Thoracic aorta (tissue), 2 donors: ENCODE measurements at regions not wholly inside any gene's neighbourhood (a gene's known extent, or its start where the extent isn't known, plus 50 kb on each side); places are given as distances from the start of the nearest gene placed in this dataset.

Experiments used
- ATAC-seq: fragments of 150-250 bp; one replicate; pipeline ENCODE4 v1.8.0; 2017; ENCODE audit warnings: low read depth; ENCODE audit not compliant: insufficient number of reproducible peaks, low FRiP score
- DNase-seq: peaks from one replicate; pipeline ENCODE4 v3.0.0-alpha.2; 2020; ENCODE audit warnings: low spot score
- H3K27ac ChIP-seq, 2 donors: fragments of 200-600 bp; sonication (generic); 1 replicate in 1 of 2; 2 replicates in 1 of 2; pipeline ENCODE4 v1.5.1; 2016; ENCODE audit warnings: mild to moderate bottlenecking in 2 of 2, moderate library complexity in 2 of 2
- H3K27me3 ChIP-seq: fragments of 200-600 bp; sonication (generic); replicated peaks from 2 replicates; pipeline ENCODE4 v1.6.0; 2016; ENCODE audit warnings: mild to moderate bottlenecking; ENCODE audit not compliant: insufficient read depth
- H3K36me3 ChIP-seq: fragments of 200-600 bp; sonication (generic); one replicate; pipeline ENCODE4 v1.5.1; 2016
- H3K4me1 ChIP-seq, 2 donors: fragments of 200-600 bp; sonication (generic); 1 replicate in 1 of 2; 2 replicates in 1 of 2; pipeline versions ENCODE4 v1.5.1 to v1.6.0; 2016; ENCODE audit warnings: low read depth in 2 of 2, mild to moderate bottlenecking in 1 of 2; ENCODE audit not compliant: control insufficient read depth in 1 of 2
- H3K4me3 ChIP-seq: fragments of 200-600 bp; sonication (generic); 2 replicates; pipeline ENCODE4 v1.5.1; 2016; ENCODE audit warnings: mild to moderate bottlenecking
- H3K9me3 ChIP-seq: fragments of 200-600 bp; sonication (generic); 2 replicates; pipeline ENCODE4 v1.5.1; 2016
- TF ChIP-seq, protein P1 (sequence below): fragments of 200-600 bp; sonication (generic); IDR thresholded peaks from one replicate; pipeline ENCODE4 v1.5.1; 2019; ENCODE audit warnings: antibody characterized with exemption

DNA sequence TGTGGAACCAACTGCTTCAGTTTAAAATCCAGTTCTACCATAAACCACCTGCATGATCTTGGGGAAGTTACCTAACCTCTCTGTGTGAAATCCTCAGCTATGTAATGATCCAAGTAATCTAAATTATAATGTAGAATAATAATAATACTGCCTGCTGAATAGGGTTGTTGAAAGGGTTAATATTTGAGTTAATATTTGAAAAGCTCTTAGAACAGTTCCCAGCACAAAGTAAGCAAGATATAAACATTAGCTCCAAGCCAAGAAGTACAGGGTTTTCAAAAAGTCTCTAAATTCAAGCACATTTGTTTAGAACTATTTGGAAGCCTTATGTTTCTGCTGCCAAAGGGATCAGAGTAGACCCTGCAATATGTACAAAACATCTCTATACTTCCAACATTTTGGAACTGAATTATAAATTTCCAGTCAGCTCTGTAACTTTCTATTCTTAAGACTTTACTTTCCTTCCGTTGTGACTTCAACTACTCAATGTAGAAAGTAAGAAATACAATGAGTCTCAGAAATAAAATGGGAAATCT lies 76.7 kb upstream of the FAM9C start:
- Histone ChIP-seq H3K9me3 (no peaks in the 10 kb centered on the region), H3K36me3 (no peaks in the 10 kb centered on the region), H3K27ac (peak overlapping the region; percentile 71), H3K27me3 (no peaks in the 10 kb centered on the region), H3K4me3 (no peak overlapping the region), H3K4me1 (peaks cover 15 to 57% of the 10 kb centered on the region in 2 donors)
- ATAC-seq (no peak), DNase-seq (no peak)
- TF ChIP-seq, protein P1, sequence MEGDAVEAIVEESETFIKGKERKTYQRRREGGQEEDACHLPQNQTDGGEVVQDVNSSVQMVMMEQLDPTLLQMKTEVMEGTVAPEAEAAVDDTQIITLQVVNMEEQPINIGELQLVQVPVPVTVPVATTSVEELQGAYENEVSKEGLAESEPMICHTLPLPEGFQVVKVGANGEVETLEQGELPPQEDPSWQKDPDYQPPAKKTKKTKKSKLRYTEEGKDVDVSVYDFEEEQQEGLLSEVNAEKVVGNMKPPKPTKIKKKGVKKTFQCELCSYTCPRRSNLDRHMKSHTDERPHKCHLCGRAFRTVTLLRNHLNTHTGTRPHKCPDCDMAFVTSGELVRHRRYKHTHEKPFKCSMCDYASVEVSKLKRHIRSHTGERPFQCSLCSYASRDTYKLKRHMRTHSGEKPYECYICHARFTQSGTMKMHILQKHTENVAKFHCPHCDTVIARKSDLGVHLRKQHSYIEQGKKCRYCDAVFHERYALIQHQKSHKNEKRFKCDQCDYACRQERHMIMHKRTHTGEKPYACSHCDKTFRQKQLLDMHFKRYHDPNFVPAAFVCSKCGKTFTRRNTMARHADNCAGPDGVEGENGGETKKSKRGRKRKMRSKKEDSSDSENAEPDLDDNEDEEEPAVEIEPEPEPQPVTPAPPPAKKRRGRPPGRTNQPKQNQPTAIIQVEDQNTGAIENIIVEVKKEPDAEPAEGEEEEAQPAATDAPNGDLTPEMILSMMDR, result no peak

DNA sequence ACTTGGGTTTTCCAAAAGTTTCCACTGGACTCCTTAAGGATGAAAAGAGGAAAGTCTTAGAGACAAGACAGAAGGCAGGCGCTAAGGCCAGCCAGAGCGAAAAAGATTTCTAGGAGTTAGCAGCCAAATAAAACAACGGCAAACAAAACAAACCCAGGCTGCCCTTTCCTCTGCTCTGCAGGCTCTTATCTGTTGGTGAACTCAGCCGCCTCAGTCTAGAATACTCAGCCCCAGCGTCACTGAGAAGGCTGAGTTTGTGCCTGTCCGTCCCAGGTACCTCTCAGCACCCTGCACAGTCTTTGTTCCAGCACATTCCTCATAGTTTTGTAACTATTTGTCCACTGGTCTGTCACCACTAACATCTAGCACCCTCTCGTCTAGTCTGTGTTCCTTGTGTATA lies 75.6 kb upstream of the FAM9C start:
- Histone ChIP-seq H3K27me3 (no peaks in the 10 kb centered on the region), H3K4me1 (peaks cover 15 to 51% of the 10 kb centered on the region in 2 donors), H3K27ac (peak overlapping the region; percentile 71), H3K4me3 (no peak overlapping the region), H3K36me3 (no peaks in the 10 kb centered on the region), H3K9me3 (no peaks in the 10 kb centered on the region)
- ATAC-seq (no peak), DNase-seq (no peak)
- TF ChIP-seq, protein P1, result no peak

DNA sequence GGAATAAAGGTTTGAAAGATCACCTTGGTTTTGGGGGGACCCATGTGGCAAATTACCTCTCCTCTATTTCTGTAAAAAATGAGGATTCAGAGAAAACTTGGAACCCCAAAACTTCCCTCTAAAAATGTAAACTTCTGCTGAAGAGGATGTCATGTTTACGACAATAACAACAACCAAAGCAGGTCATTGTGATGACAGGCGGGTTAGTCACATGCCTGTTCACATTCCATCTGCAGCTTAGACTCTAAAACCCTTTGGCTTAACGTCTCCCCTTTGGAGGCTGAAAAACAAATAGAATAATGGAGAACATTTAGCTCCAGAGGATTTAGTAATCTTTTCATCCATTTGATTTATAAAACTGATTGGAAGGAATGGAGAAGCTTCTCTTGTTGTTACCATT lies 75.0 kb upstream of the FAM9C start:
- ATAC-seq (no peak), DNase-seq (no peak)
- TF ChIP-seq, protein P1, result no peak
- Histone ChIP-seq H3K27me3 (no peaks in the 10 kb centered on the region), H3K36me3 (no peaks in the 10 kb centered on the region), H3K27ac (peak overlapping the region; percentile 71), H3K4me3 (no peak overlapping the region), H3K9me3 (no peaks in the 10 kb centered on the region), H3K4me1 (peaks cover 12 to 45% of the 10 kb centered on the region in 2 donors)

DNA sequence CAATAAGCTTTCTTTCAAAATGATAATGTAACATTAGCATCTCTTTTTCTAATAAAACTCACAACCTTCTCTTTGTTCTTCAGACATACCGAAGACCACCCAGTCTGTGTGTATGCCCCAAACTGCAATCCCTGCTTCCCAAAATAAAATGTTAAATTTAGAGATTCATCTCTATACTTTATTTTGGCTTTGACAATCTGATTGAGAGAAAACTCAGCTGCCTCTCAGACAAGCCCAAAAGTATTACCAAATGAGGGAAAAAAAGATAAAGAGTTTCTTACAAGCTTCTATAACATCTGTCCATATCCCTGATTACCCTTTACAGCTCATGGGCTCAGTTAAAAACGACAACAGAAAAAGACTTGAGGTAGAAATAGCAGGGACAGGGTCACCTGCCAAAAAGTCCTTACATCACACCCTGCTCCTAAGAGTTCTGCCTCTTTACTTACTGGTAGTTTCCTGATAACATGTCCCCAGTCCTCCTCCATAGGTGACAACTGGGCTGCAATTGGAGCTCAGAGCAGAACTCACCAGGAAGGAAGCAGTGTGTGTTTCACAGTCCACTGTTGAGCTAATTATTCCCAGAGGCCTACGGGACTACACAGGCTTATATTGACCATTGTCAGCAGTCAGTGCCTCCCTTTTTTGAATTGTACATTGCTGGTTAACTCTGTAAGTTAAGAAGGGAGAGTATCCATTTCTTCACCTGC lies 70.9 kb upstream of the FAM9C start:
- TF ChIP-seq, protein P1, result no peak
- no peaks in the 10 kb centered on the region for H3K36me3 ChIP-seq
- H3K27me3 ChIP-seq, result no peaks in the 10 kb centered on the region
- peak overlapping the region in 1 of 2 donors; percentile 38 for H3K27ac ChIP-seq
- peaks cover under 1 to 14% of the 10 kb centered on the region in 2 donors for H3K4me1 ChIP-seq
- no peaks in the 10 kb centered on the region for H3K9me3 ChIP-seq
- no peak overlapping the region for H3K4me3 ChIP-seq
- DNase-seq (no peak), ATAC-seq (no peak)

DNA sequence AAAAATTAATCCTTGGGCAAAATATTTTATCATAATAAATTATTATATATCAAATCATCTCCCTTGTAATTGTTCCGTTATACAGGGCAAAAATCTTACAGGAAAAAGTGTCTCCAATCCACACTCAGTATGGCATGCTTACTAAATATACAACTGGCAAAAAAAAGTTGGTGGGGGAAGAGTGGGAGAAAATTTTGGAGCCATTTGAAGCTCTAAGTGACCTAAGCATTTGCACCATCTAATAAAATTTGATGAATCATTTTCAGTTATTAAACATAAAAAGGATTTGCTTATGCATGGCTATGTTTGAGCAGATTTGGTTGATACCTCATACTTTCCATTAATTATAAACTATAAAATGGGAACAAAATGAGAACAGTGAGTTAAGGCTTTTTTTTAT lies 68.1 kb upstream of the FAM9C start:
- DNase-seq (no peak), ATAC-seq (no peak)
- no peaks in the 10 kb centered on the region for H3K36me3 ChIP-seq
- TF ChIP-seq, protein P1, result no peak
- H3K27me3 ChIP-seq, result no peaks in the 10 kb centered on the region
- H3K4me1 ChIP-seq, result no peaks in the 10 kb centered on the region
- no peaks in the 10 kb centered on the region for H3K9me3 ChIP-seq
- H3K4me3 ChIP-seq, result no peak overlapping the region
- H3K27ac ChIP-seq, result no peak overlapping the region
